AG09309 (cell line): ENCODE measurements at regions not wholly inside any gene's neighbourhood (a gene's known extent, or its start where the extent isn't known, plus 50 kb on each side); places are given as distances from the start of the nearest gene placed in this dataset.

Source experiments
- DNase-seq: peaks from one replicate; pipeline ENCODE4 v3.0.0-alpha.2; 2010; ENCODE audit warnings: low read depth
- H3K4me3 ChIP-seq: 2 replicates; pipeline ENCODE4 v1.5.1; 2011; ENCODE audit warnings: mild to moderate bottlenecking, low read depth, low read length, moderate library complexity; ENCODE audit not compliant: control insufficient read depth
- TF ChIP-seq, protein P1 (sequence below): IDR thresholded peaks from 2 replicates; pipeline ENCODE4 v1.5.1; 2011; ENCODE audit warnings: mild to moderate bottlenecking, low read depth, low read length, inconsistent platforms; ENCODE audit not compliant: insufficient read depth, control insufficient read depth; ENCODE audit errors: missing control alignments

DNA sequence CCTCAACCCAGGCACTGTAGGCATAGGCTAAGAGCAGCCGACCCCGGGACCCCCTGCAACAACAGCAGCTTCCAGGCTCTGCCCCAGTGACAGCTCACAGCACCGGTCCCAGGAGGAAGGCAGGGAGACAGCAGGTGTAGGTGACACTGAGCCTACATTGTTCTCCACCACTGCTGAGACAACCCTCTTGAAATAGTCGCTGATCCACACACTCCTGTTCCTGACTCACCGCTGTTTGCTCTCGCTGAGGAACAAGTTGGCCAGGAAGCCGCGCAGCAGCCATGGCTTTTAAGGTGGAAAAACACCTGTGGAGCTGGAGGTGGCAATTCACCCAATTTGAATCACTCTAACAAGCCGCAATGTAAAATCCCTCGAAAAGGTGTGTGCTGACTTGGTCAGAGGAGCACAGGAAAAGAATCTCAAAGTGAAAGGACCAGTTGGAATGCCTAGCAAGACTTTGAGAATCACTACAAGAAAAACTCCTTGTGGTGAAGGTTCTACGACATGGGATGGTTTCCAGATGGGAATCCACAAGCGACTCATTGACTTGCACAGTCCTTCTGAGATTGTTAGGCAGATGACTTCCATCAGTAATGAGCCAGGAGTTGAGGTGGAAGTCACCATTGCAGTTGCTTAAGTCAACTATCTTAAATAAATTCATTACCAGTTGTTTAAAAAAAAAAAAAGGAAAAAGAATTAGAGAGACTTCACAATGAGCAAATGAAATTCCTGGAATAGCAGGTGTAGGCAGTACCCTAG is 167.5 kb downstream of the ARL4C start:
- TF ChIP-seq, protein P1, sequence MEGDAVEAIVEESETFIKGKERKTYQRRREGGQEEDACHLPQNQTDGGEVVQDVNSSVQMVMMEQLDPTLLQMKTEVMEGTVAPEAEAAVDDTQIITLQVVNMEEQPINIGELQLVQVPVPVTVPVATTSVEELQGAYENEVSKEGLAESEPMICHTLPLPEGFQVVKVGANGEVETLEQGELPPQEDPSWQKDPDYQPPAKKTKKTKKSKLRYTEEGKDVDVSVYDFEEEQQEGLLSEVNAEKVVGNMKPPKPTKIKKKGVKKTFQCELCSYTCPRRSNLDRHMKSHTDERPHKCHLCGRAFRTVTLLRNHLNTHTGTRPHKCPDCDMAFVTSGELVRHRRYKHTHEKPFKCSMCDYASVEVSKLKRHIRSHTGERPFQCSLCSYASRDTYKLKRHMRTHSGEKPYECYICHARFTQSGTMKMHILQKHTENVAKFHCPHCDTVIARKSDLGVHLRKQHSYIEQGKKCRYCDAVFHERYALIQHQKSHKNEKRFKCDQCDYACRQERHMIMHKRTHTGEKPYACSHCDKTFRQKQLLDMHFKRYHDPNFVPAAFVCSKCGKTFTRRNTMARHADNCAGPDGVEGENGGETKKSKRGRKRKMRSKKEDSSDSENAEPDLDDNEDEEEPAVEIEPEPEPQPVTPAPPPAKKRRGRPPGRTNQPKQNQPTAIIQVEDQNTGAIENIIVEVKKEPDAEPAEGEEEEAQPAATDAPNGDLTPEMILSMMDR, result no peak
- no peak for DNase-seq
- H3K4me3 ChIP-seq, result no peak overlapping the region

DNA sequence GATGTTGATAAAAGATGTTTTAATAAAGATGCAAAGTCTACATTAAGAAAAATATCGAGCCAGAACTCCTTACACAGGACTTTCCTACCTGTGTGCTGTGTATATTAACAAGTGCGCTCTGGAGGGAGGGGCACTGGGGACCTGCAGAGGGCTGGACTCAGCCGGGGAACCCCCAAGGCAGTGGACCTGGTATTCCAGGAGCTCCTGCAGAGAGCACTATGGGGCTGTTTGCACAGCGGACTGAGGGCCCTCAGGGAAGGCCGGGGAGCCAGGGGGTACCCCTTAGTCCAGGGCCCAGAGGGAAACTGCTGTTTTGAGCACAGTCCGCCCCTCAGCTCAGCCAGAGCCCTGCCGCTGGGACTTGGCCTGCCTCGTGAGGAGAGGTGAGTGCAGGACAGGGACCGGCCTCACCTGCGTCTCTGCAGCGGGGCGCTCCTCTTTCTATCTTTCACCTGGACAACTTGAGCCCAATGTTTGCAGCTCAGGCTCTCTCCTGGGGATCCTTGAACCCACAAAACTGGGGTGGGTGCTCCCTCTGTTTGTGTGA is 168.4 kb downstream of the ARL4C start:
- H3K4me3 ChIP-seq, result no peak overlapping the region
- no peak for DNase-seq
- TF ChIP-seq, protein P1, result no peak

DNA sequence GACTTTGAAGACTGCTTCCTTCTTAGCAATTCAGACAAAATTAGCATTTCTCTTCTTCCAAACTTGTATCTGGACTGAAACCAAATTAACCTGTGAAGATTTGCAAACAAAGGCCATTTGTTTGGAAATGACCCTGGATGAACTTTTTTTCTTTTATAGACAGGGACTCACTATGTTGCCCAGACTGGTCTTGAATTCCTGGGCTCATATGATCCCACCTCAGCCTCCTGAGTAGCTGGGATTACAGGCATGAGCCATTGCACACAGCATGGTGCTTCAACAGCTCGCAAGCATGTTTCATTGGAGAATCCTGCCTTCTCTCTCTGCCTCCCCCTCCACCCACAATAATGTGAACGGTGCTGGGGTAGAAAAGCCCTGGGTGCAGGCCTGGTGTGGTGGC is 170.2 kb downstream of the ARL4C start:
- TF ChIP-seq, protein P1, result no peak
- no peak for DNase-seq
- H3K4me3 ChIP-seq, result no peak overlapping the region

GRCh38 chr2:234324116-234324515 is 172.8 kb downstream of the ARL4C start:
- H3K4me3 ChIP-seq, result no peak overlapping the region
- TF ChIP-seq, protein P1, result no peak
- no peak for DNase-seq

DNA sequence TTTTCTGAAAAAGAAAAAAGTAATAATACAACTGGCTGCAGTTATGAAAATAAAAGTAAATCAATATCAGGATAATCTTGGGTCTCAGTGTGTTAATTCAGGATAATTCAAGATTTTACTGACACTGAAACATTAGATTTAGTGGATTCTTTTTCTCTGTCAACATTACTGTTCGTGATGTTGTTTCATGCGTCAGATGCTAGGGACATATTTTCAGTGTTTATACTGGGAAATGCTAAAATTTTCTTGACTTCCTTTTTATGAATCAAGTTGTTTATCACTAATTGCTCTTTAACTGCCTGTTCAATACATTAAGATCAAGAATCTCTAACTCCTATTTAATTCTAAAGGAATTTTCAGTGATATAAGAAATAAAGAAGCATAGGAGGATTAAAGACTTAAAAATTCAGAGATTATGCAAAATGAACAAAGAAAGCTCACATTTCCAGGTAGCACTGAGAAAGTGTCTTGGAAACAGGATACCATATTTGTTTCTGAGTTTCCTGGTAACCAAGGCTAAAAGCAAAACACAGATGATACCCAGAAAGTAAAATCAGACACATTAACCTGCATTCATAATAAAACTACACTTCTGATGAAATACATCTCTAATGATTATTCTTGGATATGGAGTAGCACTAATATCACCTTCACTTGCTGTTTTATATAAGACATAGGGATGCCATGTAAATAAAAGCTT is 174.0 kb downstream of the ARL4C start:
- no peak for DNase-seq

DNA sequence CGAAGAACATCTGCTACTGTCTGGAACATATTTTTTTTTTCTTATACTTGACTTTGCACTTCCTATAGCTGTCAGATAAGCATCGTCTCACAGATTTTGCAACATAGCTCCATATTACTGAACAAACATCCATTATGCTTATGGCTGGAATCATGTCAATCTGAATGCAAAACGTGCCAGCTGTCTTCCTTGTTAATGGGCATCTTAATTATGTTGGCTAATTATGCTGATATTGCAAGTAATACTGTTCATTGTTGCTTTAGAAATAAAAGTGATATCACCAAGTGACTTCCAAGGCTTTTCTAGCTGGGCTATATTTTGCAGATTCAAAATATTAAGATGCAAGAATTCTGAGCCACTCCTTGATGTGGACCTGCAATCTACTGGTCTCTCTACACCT is 176.8 kb downstream of the ARL4C start:
- H3K4me3 ChIP-seq, result no peak overlapping the region
- TF ChIP-seq, protein P1, result no peak
- no peak for DNase-seq

More for the DNA sequence above, 174.0 kb downstream of the ARL4C start:
- H3K4me3 ChIP-seq, result no peak overlapping the region
- TF ChIP-seq, protein P1, result no peak
